Tibial nerve (tissue), 4 donors: ENCODE measurements at regions not wholly inside any gene's neighbourhood (a gene's known extent, or its start where the extent isn't known, plus 50 kb on each side); places are given as distances from the start of the nearest gene placed in this dataset.

Experiments
- CTCF ChIP-seq, 5 experiments: fragments of 200-600 bp in 3 of 5; fragments of 450-650 bp in 2 of 5; sonication (generic) in 3 of 5; IDR thresholded peaks; one replicate each; pipeline ENCODE4 v1.5.1; 2016 to 2019; ENCODE audit warnings: antibody characterized with exemption in 5 of 5, mild to moderate bottlenecking in 3 of 5, moderate library complexity in 2 of 5
- EP300 ChIP-seq, 2 donors: sonication (generic); formaldehyde crosslinking; IDR thresholded peaks; one replicate each; pipeline ENCODE4 v1.6.1; 2017; ENCODE audit warnings: antibody characterized with exemption in 2 of 2, mild to moderate bottlenecking in 1 of 2
- POLR2A ChIP-seq, 2 donors: fragments of 450-650 bp; IDR thresholded peaks; one replicate each; pipeline ENCODE4 v1.6.1; 2017; ENCODE audit warnings: antibody characterized with exemption in 2 of 2, mild to moderate bottlenecking in 2 of 2, moderate library complexity in 2 of 2

GRCh38 chr3:18112674-18113375 lies 312.3 kb downstream of the SATB1 start:
- TF ChIP-seq POLR2A (IDR thresholded peaks at IDR 0.05) (no peak), CTCF (IDR thresholded peaks at IDR 0.05) (no peak), EP300 (IDR thresholded peaks at IDR 0.05) (no peak)
